HG03342 (cell line): ENCODE measurements at regions not wholly inside any gene's neighbourhood (a gene's known extent, or its start where the extent isn't known, plus 50 kb on each side); places are given as distances from the start of the nearest gene placed in this dataset.

Source experiments
- ATAC-seq: cut with Tn5 transposase; IDR thresholded peaks from one replicate; pipeline ENCODE4 v1.9.1; 2021; ENCODE audit warnings: mild to moderate bottlenecking, moderate library complexity; ENCODE audit not compliant: unreplicated experiment

- ATAC-seq: no peak
These were observed 118.1 kb upstream of the MAFB start for GRCh38 chr20:40806929-40807820.

- no peak for ATAC-seq
These were observed 118.8 kb upstream of the MAFB start for GRCh38 chr20:40807821-40808170.

- no peak for ATAC-seq
These were observed 119.9 kb upstream of the MAFB start for GRCh38 chr20:40808936-40809335.

- ATAC-seq: no peak
These were observed 120.3 kb upstream of the MAFB start for GRCh38 chr20:40809361-40809760.

GRCh38 chr20:40810332-40811000, 121.4 kb upstream of the MAFB start:
- no peak for ATAC-seq

GRCh38 chr20:40811004-40811403, 122.0 kb upstream of the MAFB start:
- ATAC-seq: no peak

GRCh38 chr20:40811660-40812414, 122.8 kb upstream of the MAFB start:
- no peak for ATAC-seq

- no peak for ATAC-seq
These were observed 123.4 kb upstream of the MAFB start for GRCh38 chr20:40812415-40812925.

GRCh38 chr20:40813029-40813431, 124.0 kb upstream of the MAFB start:
- ATAC-seq: no peak

GRCh38 chr20:40813708-40814630, 124.9 kb upstream of the MAFB start:
- no peak for ATAC-seq

GRCh38 chr20:40814631-40814960, 125.6 kb upstream of the MAFB start:
- ATAC-seq: no peak

- ATAC-seq: no peak
These were observed 126.4 kb upstream of the MAFB start for GRCh38 chr20:40815156-40816038.

- ATAC-seq: no peak
These were observed 127.0 kb upstream of the MAFB start for GRCh38 chr20:40816039-40816352.

- ATAC-seq: no peak
These were observed 132.4 kb upstream of the MAFB start for GRCh38 chr20:40821429-40821828.

- no peak for ATAC-seq
These were observed 137.7 kb upstream of the MAFB start for GRCh38 chr20:40826699-40827098.

GRCh38 chr20:40835321-40835720, 146.3 kb upstream of the MAFB start:
- no peak for ATAC-seq

- no peak for ATAC-seq
These were observed 149.5 kb upstream of the MAFB start for GRCh38 chr20:40838509-40838908.

- no peak for ATAC-seq
These were observed 154.2 kb upstream of the MAFB start for GRCh38 chr20:40843251-40843650.

- ATAC-seq: no peak
These were observed 155.3 kb upstream of the MAFB start for GRCh38 chr20:40844332-40844731.

- ATAC-seq: no peak
These were observed 159.1 kb upstream of the MAFB start for GRCh38 chr20:40848096-40848495.
